HepG2 (cell line): ENCODE measurements at regions not wholly inside any gene's neighbourhood (a gene's known extent, or its start where the extent isn't known, plus 50 kb on each side); places are given as distances from the start of the nearest gene placed in this dataset.

Experiments used
- ATAC-seq: fragments of 200-7000 bp; cut with Tn5 transposase; 3 replicates; pipeline ENCODE4 v1.9.1; 2020; ENCODE audit warnings: mild to moderate bottlenecking, moderate library complexity
- BruUV-seq: library from RNA; stranded (reverse); fragments of 400-500 nt; replicated peaks from 2 replicates; lab custom pipeline; 2021; lab: Mats Ljungman, UMichigan
- CTCF ChIA-PET: fragments of 300-600 bp; formaldehyde crosslinking; extraction: SDS; loops from one replicate; lab custom pipeline; 2021; ENCODE audit warnings: low total read pairs, inconsistent platforms, low intra/inter-chr PET ratio; lab: Yijun Ruan, JAX
- POLR2A ChIA-PET: fragments of 350-600 bp; sonication (Branson Sonifier 250); formaldehyde crosslinking; loops from one replicate; lab custom pipeline; 2020; ENCODE audit warnings: antibody characterized with exemption, inconsistent platforms; lab: Yijun Ruan, JAX
- DNase-seq: peaks from one replicate; pipeline ENCODE4 v3.0.0-alpha.2; 2015; ENCODE audit warnings: low spot score
- FAIRE-seq: peaks from 3 replicates; lab custom pipeline; 2011; peaks lifted over from hg19 to GRCh38; lab: Jason Lieb, UNC
- H2AFZ ChIP-seq: one replicate; pipeline ENCODE4 v1.6.1; 2011; ENCODE audit warnings: low read length, inconsistent platforms
- H3K27ac ChIP-seq: fragments of 300-600 bp; 3 replicates; pipeline ENCODE4 v1.8.0; 2011; ENCODE audit warnings: mixed run types, mild to moderate bottlenecking, mixed read lengths, low read length, inconsistent platforms; ENCODE audit not compliant: insufficient read depth; ENCODE audit errors: extremely low read length
- H3K27me3 ChIP-seq, 2 experiments: fragments of 200-600 bp in 1 of 2; 2 replicates in 1 of 2; 3 replicates in 1 of 2; pipeline versions ENCODE4 v1.6.0 to v1.8.0; 2011; ENCODE audit warnings: low read length in 2 of 2, mild to moderate bottlenecking in 2 of 2, moderate library complexity in 2 of 2, inconsistent platforms in 1 of 2; ENCODE audit not compliant: insufficient read depth in 2 of 2, control insufficient read depth in 1 of 2
- H3K36me3 ChIP-seq, 2 experiments: fragments of 200-600 bp in 1 of 2; replicated peaks in 1 of 2; 2 replicates in 1 of 2; 3 replicates in 1 of 2; pipeline versions ENCODE4 v1.5.1 to v1.8.0; 2011; ENCODE audit warnings: low read length in 2 of 2, inconsistent platforms in 1 of 2; ENCODE audit not compliant: insufficient read depth in 2 of 2, control insufficient read depth in 1 of 2
- H3K4me1 ChIP-seq: 2 replicates; pipeline ENCODE4 v1.5.1; 2012; ENCODE audit warnings: low read length, inconsistent platforms; ENCODE audit not compliant: insufficient read depth
- H3K4me2 ChIP-seq: 2 replicates; pipeline ENCODE4 v1.6.0; 2011; ENCODE audit warnings: low read depth, low read length, inconsistent platforms
- H3K4me3 ChIP-seq, 3 experiments: fragments of 200-600 bp in 1 of 3; sonication (generic), shearing (Covaris generic) in 1 of 3; replicated peaks in 1 of 3; 2 replicates each; pipeline ENCODE4 v1.5.1; 2011 to 2016; ENCODE audit warnings: low read length in 3 of 3, inconsistent platforms in 2 of 3, low read depth in 2 of 3, mild to moderate bottlenecking in 2 of 3, control low read depth in 1 of 3, mixed read lengths in 1 of 3; ENCODE audit not compliant: insufficient read depth in 1 of 3
- H3K79me2 ChIP-seq: one replicate; pipeline ENCODE4 v1.6.1; 2011; ENCODE audit warnings: low read length, inconsistent platforms; ENCODE audit not compliant: insufficient read depth
- H3K9ac ChIP-seq: 2 replicates; pipeline ENCODE4 v1.6.0; 2011; ENCODE audit warnings: mild to moderate bottlenecking, low read depth, low read length, inconsistent platforms; ENCODE audit not compliant: insufficient read depth
- H3K9me3 ChIP-seq: 2 replicates; pipeline ENCODE4 v1.5.1; 2012; ENCODE audit warnings: mild to moderate bottlenecking, low read length
- H4K20me1 ChIP-seq: 2 replicates; pipeline ENCODE4 v1.6.0; 2011; ENCODE audit warnings: inconsistent platforms, mild to moderate bottlenecking, low read length, moderate library complexity; ENCODE audit not compliant: insufficient read depth
- AGO2 ChIP-seq: fragments of 200-400 bp; formaldehyde crosslinking; optimal IDR thresholded peaks from 2 replicates; pipeline ENCODE3; 2017; ENCODE audit warnings: mild to moderate bottlenecking, low read depth, low read length, moderate library complexity
- ATRX ChIP-seq: sonication (generic); formaldehyde crosslinking; IDR thresholded peaks from 2 replicates; pipeline ENCODE4 v1.4.0; 2020; ENCODE audit warnings: missing genetic modification reagents, borderline replicate concordance
- BORCS8-MEF2B ChIP-seq: sonication (generic); formaldehyde crosslinking; IDR thresholded peaks from 2 replicates; pipeline ENCODE4 v1.8.0; 2022; ENCODE audit warnings: mild to moderate bottlenecking, missing genetic modification reagents
- DNMT1 ChIP-seq: sonication (generic); formaldehyde crosslinking; IDR thresholded peaks from 2 replicates; pipeline ENCODE4 v1.5.1; 2020; ENCODE audit warnings: mild to moderate bottlenecking, missing genetic modification reagents
- IKZF5 ChIP-seq: IDR thresholded peaks from 2 replicates; pipeline ENCODE4 v1.6.1; 2018; ENCODE audit warnings: missing genetic modification reagents, mild to moderate bottlenecking, missing compliant biosample characterization
- POLR2AphosphoS5 ChIP-seq: IDR thresholded peaks from 2 replicates; pipeline ENCODE4 v1.6.1; 2012; ENCODE audit warnings: low read depth, low read length
- TFE3 ChIP-seq: IDR thresholded peaks from 2 replicates; pipeline ENCODE4 v1.6.1; 2016
- ZNF329 ChIP-seq: sonication (generic); formaldehyde crosslinking; IDR thresholded peaks from 2 replicates; pipeline ENCODE4 v1.9.0; 2021; ENCODE audit warnings: low read depth, mild to moderate bottlenecking, missing genetic modification reagents
- ZNF430 ChIP-seq: sonication (generic); formaldehyde crosslinking; IDR thresholded peaks from 2 replicates; pipeline ENCODE4 v1.9.0; 2021; ENCODE audit warnings: mild to moderate bottlenecking, missing genetic modification reagents
- ZNF431 ChIP-seq: sonication (generic); formaldehyde crosslinking; IDR thresholded peaks from 2 replicates; pipeline ENCODE4 v1.9.0; 2022; ENCODE audit warnings: missing genetic modification reagents, low read depth, mild to moderate bottlenecking, borderline replicate concordance
- ZNF598 ChIP-seq: sonication (generic); formaldehyde crosslinking; IDR thresholded peaks from 2 replicates; pipeline ENCODE4 v1.5.1; 2020; ENCODE audit warnings: mild to moderate bottlenecking, missing genetic modification reagents, borderline replicate concordance
- ZNF674 ChIP-seq: sonication (generic); formaldehyde crosslinking; IDR thresholded peaks from 2 replicates; pipeline ENCODE4 v1.5.0; 2020; ENCODE audit warnings: low read depth, mild to moderate bottlenecking, missing genetic modification reagents
- ZNF713 ChIP-seq: sonication (generic); formaldehyde crosslinking; IDR thresholded peaks from 2 replicates; pipeline ENCODE4 v1.4.0; 2020; ENCODE audit warnings: mild to moderate bottlenecking, missing genetic modification reagents
- ZNF724P ChIP-seq: sonication (generic); formaldehyde crosslinking; IDR thresholded peaks from 2 replicates; pipeline ENCODE4 v1.8.0; 2022; ENCODE audit warnings: missing genetic modification reagents, borderline replicate concordance
- WGBS: methylation state at CpG from one replicate; pipeline ENCODE4 v1.1.6; 2017; ENCODE audit warnings: low lambda C conversion rate; 5-methylcytosine and 5-hydroxymethylcytosine counted together
- in situ Hi-C: cut with HindIII; loops from 2 replicates; pipeline ENCODE4 v1.10.0; 2017; ENCODE audit warnings: low pct_unique_long_range_greater_than_20kb; ENCODE audit not compliant: extremely low pct_ligation_motif_present
- intact Hi-C: fragments of 100-400 bp; cut with micrococcal nuclease; formaldehyde crosslinking; loops from one replicate; pipeline ENCODE4 v1.10.0; 2022; ENCODE audit not compliant: unreplicated experiment

GRCh38 chr1:222099746-222100145 lies 357.9 kb upstream of the DUSP10 start (continued):
- TF ChIP-seq ZNF431 (CRISPR knock-in tag) = no peak
- no peak for TF ChIP-seq ATRX (CRISPR knock-in tag)
- TF ChIP-seq ZNF329 (CRISPR knock-in tag) = no peak
- no peak for TF ChIP-seq TFE3
- no peak for TF ChIP-seq ZNF724P (CRISPR knock-in tag)
- TF ChIP-seq ZNF430 (CRISPR knock-in tag) = no peak

- intact Hi-C loops = no loop called here
- Histone ChIP-seq H3K4me3 (no peak overlapping the region), H3K4me1 (peaks cover 11% of the 10 kb centered on the region; the same call in 1 of the 2 replicates), H3K79me2 (no peaks in the 10 kb centered on the region), H3K9ac (no peak overlapping the region), H3K9me3 (no peaks in the 10 kb centered on the region), H2AFZ (no peak overlapping the region), H3K36me3 (no peaks in the 10 kb centered on the region), H4K20me1 (no peaks in the 10 kb centered on the region), H3K4me2 (no peak overlapping the region), H3K27me3 (no peaks in the 10 kb centered on the region; a peak in 1 of 5 replicates), H3K27ac (no peak overlapping the region)
- in situ Hi-C loops = no loop called here
- FAIRE-seq (no peak), DNase-seq (no peak), ATAC-seq (no peak)
- no peak for TF ChIP-seq IKZF5
- no peak for TF ChIP-seq ZNF713 (CRISPR knock-in tag)
- no peak for TF ChIP-seq ZNF598
- no peak for TF ChIP-seq POLR2AphosphoS5
- no peak for TF ChIP-seq DNMT1 (CRISPR knock-in tag)
- no peak for TF ChIP-seq AGO2
- TF ChIP-seq BORCS8-MEF2B (CRISPR knock-in tag) = no peak
- no peak for TF ChIP-seq ZNF674 (CRISPR knock-in tag)
- POLR2A ChIA-PET = no interaction called here
- BruUV-seq = no TSS peak
- 30% methylated on average over 2 of the region's 2 CpGs for WGBS
- CTCF ChIA-PET = no interaction called here
Measured at GRCh38 chr1:222098404-222098803, 356.5 kb upstream of the DUSP10 start.
